Thymus (tissue), 11 donors: ENCODE measurements at regions not wholly inside any gene's neighbourhood (a gene's known extent, or its start where the extent isn't known, plus 50 kb on each side); places are given as distances from the start of the nearest gene placed in this dataset.
"Not testable (repeated sequence)": the region's sequence is repeated elsewhere in the genome, so short reads cannot be mapped to it uniquely, and the experiment has no call there.

Experiments used
- DNase-seq, 9 donors: peaks; one replicate each; pipeline ENCODE4 v3.0.0-alpha.2; 2013; ENCODE audit warnings: low spot score in 9 of 9, low read depth in 6 of 9, missing footprints in 1 of 9
- H3K27ac ChIP-seq, 2 donors: one replicate each; pipeline ENCODE4 v1.5.1; 2013; ENCODE audit warnings: control low read depth in 1 of 2, low read depth in 1 of 2, low read length in 1 of 2, mild to moderate bottlenecking in 1 of 2, moderate library complexity in 1 of 2
- H3K27me3 ChIP-seq, 2 donors: one replicate each; pipeline ENCODE4 v1.5.1; 2013; ENCODE audit warnings: low read length in 1 of 2; ENCODE audit not compliant: control insufficient read depth in 2 of 2, insufficient read depth in 1 of 2
- H3K36me3 ChIP-seq, 2 donors: one replicate each; pipeline ENCODE4 v1.5.1; 2013; ENCODE audit warnings: low read length in 1 of 2, mild to moderate bottlenecking in 1 of 2, moderate library complexity in 1 of 2; ENCODE audit not compliant: control insufficient read depth in 2 of 2, insufficient read depth in 2 of 2
- H3K4me1 ChIP-seq, 2 donors: one replicate each; pipeline ENCODE4 v1.5.1; 2013; ENCODE audit warnings: low read length in 2 of 2; ENCODE audit not compliant: control insufficient read depth in 2 of 2, insufficient read depth in 2 of 2
- H3K4me3 ChIP-seq, 2 donors: one replicate each; pipeline ENCODE4 v1.5.1; 2013; ENCODE audit warnings: low read length in 2 of 2, control low read depth in 1 of 2, mild to moderate bottlenecking in 1 of 2
- H3K9me3 ChIP-seq, 2 donors: one replicate each; pipeline ENCODE4 v1.5.1; 2013; ENCODE audit warnings: low read length in 1 of 2, mild to moderate bottlenecking in 1 of 2; ENCODE audit not compliant: control insufficient read depth in 2 of 2, insufficient read depth in 1 of 2
- WGBS: extraction: QIAGEN DNeasy Blood & Tissue Kit; methylation state at CpG from one replicate; pipeline ENCODE4 v1.1.7; 2013; 5-methylcytosine and 5-hydroxymethylcytosine counted together
- donor health status: healthy.

DNA sequence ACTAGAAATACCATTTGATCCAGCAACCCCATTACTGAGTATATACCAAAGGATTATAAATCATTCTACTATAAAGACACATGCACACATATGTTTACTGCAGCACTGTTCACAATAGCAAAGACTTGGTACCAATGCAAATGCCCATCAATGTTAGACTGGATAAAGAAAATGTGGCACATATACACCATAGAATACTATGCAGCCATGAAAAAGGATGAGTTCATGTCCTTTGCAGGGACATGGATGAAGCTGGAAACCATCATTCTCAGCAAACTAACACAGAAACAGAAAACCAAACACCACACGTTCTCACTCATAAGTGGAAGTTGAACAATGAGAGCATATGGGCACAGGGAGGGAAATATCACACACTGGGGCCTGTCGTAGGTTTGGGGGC lies 106.0 kb downstream of the SPATA18 start:
- not testable (repeated sequence) for H3K36me3 ChIP-seq, H3K9me3 ChIP-seq, H3K27ac ChIP-seq, H3K4me1 ChIP-seq, H3K4me3 ChIP-seq, DNase-seq, H3K27me3 ChIP-seq
- WGBS, result 91% methylated on average over 2 of the region's 2 CpGs

DNA sequence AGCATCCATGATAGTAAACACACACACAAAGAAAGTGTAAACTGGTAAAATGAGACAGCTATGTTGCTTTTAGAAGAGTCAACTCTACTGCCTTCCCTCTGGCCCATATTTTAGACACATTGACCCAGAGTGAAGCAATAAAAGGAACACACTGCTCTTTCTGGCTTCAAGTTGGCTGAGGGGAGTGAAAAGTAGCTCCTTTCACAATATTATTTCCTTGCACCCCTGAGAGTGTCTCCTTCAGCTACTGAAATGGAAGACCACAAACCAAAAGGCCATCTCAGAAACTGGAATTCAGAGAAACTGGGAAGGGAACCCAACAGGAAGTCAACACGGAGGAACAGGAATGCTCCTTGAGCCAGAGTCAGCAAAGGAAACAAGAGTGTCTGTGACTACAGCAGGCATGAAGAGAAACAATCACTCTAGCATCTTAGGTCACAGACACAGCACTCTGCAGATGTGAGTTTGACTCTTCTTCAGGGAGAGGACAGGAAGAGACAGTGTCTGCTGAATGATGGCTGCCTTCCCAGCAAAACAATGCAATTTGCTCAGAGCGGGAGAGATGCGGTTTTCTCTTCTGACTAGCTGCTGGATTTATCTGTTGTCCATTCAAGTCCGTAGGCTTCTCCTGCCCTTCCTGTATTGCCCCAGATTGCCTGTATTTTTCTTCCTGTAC lies 106.7 kb downstream of the SPATA18 start:
- Histone ChIP-seq H3K36me3 (no peaks in the 10 kb centered on the region), H3K27ac (no peak overlapping the region), H3K4me3 (no peak overlapping the region), H3K9me3 (peaks cover 0 to 2% of the 10 kb centered on the region in 2 donors), H3K27me3 (no peaks in the 10 kb centered on the region), H3K4me1 (no peaks in the 10 kb centered on the region)
- WGBS, result 31% methylated on average over 4 of the region's 4 CpGs
- no peak for DNase-seq

DNA sequence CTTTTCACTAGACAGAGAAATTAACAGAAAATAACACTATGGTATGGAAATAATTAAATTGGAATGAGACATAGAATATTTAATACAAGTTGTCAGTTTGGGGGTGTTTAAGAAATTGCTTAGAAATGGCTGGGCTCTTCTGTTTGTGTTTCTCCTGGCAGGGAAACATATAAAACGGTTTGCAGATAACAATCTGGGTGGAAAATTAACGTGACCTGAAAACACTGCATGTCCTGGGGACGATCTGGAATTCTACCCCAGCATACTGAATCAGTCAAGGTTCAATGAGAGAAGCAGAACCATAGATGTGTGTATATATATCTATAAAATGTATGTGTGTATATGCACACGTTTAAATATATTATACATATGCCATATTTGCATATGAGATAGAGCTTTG lies 109.8 kb downstream of the SPATA18 start:
- no peaks in the 10 kb centered on the region for H3K36me3 ChIP-seq
- no peak overlapping the region for H3K27ac ChIP-seq
- no peak overlapping the region for H3K4me3 ChIP-seq
- no peaks in the 10 kb centered on the region for H3K4me1 ChIP-seq
- DNase-seq, result no peak
- H3K27me3 ChIP-seq, result no peaks in the 10 kb centered on the region
- 80% methylated on average over 4 of the region's 4 CpGs for WGBS
- H3K9me3 ChIP-seq, result peaks cover 0 to 2% of the 10 kb centered on the region in 2 donors

DNA sequence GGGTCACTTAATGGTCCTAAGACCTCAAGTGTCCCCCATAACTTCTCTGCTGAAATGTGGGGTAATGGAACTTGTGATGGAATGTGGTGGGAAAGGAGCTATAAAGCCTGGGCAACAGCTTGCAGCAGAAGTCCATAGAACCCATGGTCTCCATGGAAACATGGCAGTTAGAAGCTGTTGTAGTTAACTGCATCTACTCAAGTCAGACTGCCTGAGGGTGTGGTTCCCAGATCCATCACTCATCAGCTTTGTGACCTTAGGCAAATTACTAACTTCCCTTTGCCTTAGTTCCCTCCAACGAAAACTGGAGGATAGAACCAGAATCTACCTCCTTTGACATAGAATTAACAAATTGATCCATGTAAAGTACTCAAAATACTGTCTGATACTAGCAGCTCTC lies 113.0 kb downstream of the SPATA18 start:
- Histone ChIP-seq H3K9me3 (peaks cover 0 to 2% of the 10 kb centered on the region in 2 donors), H3K27me3 (no peaks in the 10 kb centered on the region), H3K27ac (no peak overlapping the region), H3K4me3 (no peak overlapping the region), H3K4me1 (no peaks in the 10 kb centered on the region), H3K36me3 (no peaks in the 10 kb centered on the region)
- WGBS, result 75% methylated on average over 1 of the region's 1 CpG
- no peak for DNase-seq

DNA sequence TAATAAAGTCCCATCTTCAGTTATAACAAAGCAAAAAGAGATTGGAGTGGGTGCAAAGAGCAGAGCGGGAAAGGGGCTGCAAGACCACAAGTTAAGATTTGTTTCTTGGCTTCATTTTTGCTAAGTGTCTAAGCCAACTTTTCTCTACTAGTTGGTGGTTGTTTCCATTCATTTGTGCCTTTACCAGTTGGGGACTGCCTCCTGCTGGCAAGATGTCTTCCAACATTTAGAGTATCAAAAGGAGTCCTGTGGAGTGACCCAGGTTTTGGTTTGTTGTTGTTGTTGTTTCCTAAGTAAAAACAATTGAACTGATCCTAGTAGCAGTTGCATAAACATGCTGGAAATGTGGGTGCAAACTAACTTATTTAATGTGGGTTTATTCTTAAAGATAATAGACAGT lies 121.1 kb downstream of the SPATA18 start:
- no peaks in the 10 kb centered on the region for H3K9me3 ChIP-seq
- 98% methylated on average over 1 of the region's 1 CpG for WGBS
- no peak overlapping the region for H3K4me3 ChIP-seq
- H3K4me1 ChIP-seq, result no peaks in the 10 kb centered on the region
- no peaks in the 10 kb centered on the region for H3K36me3 ChIP-seq
- no peak for DNase-seq
- H3K27ac ChIP-seq, result no peak overlapping the region
- H3K27me3 ChIP-seq, result no peaks in the 10 kb centered on the region

DNA sequence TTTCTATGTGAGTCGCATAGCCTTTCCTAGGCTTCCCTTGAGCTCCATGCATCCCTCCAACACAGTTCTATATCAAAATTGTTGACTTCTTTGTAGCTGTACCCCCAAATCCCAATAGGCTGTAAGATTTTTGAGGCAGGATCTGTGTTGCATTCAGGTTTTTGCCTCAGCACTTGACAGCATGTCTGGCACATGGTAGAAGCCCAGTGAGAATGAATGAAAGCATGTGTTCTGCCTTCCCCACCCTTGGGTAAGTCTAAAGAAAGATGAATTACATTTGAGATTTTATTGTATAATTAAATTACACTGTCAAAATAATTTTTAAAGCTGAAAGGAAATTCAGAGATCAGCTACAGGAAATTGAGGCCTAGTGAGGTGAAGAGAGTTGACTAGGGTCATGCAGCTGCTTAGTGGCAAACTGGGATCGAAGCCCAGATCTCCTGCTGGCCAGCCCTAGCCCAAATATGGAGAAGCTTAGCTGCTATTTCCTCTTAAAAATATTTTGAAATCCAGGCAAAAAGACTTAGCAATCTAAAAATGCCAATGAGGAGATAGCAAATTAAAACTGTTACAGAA lies 122.5 kb downstream of the SPATA18 start:
- H3K36me3 ChIP-seq, result no peaks in the 10 kb centered on the region
- no peaks in the 10 kb centered on the region for H3K9me3 ChIP-seq
- H3K27me3 ChIP-seq, result no peaks in the 10 kb centered on the region
- H3K4me1 ChIP-seq, result no peaks in the 10 kb centered on the region
- DNase-seq, result no peak
- H3K4me3 ChIP-seq, result no peak overlapping the region
- H3K27ac ChIP-seq, result no peak overlapping the region
- 82% methylated on average over 2 of the region's 2 CpGs for WGBS

DNA sequence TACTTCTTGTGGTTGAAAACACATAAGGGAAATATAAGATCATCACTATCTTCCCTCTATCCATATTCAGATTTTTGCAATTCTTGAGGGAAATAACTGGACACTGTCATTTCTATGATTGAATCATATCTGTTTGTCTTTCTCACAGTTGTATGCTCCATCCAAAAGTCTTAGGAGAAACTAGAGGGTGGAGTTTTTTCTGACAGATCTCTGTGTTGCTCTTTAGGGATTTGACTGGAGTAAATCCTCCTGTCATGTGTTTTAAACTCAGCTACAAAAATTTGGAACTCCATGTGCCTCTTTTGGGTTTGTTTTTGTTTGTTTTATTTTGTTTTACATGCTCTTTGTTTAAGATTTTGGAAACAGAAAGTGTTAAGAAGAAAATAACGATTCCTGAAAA lies 136.5 kb downstream of the SPATA18 start:
- no peak for DNase-seq
- no peaks in the 10 kb centered on the region for H3K4me1 ChIP-seq
- H3K36me3 ChIP-seq, result no peaks in the 10 kb centered on the region
- H3K27ac ChIP-seq, result no peak overlapping the region
- H3K9me3 ChIP-seq, result no peaks in the 10 kb centered on the region
- no peaks in the 10 kb centered on the region for H3K27me3 ChIP-seq
- WGBS, result 89% methylated on average over 1 of the region's 1 CpG
- no peak overlapping the region for H3K4me3 ChIP-seq

DNA sequence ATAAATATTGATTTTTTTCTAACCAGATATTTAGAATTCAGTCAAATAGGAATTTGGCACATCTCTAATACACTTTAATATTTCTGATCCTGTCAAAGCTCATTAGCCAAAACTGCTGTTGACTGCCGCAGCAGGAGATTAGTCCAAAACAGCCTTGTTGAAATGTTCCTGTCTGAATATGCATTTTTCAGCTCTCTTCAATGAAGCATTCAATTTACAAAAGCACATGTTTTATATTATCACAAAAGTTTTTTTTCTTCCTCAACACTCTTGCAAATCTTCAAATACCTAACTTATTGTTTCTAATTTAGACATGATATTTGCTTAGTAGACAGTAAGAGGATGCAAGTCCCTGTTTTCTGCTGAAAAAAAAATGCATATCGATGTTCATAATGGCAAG lies 140.9 kb downstream of the SPATA18 start:
- 91% methylated on average over 2 of the region's 2 CpGs for WGBS
- DNase-seq, result no peak

DNA sequence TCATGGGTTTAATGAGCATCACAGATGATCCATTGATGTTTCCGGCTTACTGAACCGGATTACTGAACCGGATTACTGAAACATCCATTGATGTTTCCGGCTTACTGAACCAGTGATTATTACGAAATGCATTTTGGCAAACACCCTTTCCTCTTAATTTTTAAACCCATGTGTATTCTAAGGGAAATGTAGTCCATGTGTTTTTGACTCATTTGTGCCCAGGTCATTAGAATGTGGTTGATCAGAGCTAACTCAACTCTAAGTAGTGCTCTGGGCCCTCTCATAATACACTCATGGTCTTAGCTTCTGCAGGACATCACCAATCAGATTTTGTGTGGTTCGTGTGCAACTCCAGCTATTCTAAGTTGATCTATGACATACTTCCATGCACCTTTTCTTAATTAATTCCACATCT lies 141.6 kb downstream of the SPATA18 start:
- WGBS, result 92% methylated on average over 6 of the region's 6 CpGs
- H3K27ac ChIP-seq, result no peak overlapping the region
- H3K27me3 ChIP-seq, result no peaks in the 10 kb centered on the region
- no peaks in the 10 kb centered on the region for H3K36me3 ChIP-seq
- no peaks in the 10 kb centered on the region for H3K9me3 ChIP-seq
- H3K4me1 ChIP-seq, result no peaks in the 10 kb centered on the region
- no peak overlapping the region for H3K4me3 ChIP-seq
- no peak for DNase-seq

More for the DNA sequence above, 140.9 kb downstream of the SPATA18 start:
- H3K4me3 ChIP-seq, result no peak overlapping the region
- H3K27me3 ChIP-seq, result no peaks in the 10 kb centered on the region
- H3K4me1 ChIP-seq, result no peaks in the 10 kb centered on the region
- H3K27ac ChIP-seq, result no peak overlapping the region
- H3K36me3 ChIP-seq, result no peaks in the 10 kb centered on the region
- no peaks in the 10 kb centered on the region for H3K9me3 ChIP-seq
